HUES64 (cell line): ENCODE measurements at regions not wholly inside any gene's neighbourhood (a gene's known extent, or its start where the extent isn't known, plus 50 kb on each side); places are given as distances from the start of the nearest gene placed in this dataset.
"Not testable (repeated sequence)": the region's sequence is repeated elsewhere in the genome, so short reads cannot be mapped to it uniquely, and the experiment has no call there.

Experiments used
- H3K27ac ChIP-seq: 2 replicates; pipeline ENCODE4 v1.7.0; 2013; ENCODE audit warnings: low read depth, low read length, inconsistent platforms
- H3K27me3 ChIP-seq: 2 replicates; pipeline ENCODE4 v1.6.1; 2013; ENCODE audit warnings: mild to moderate bottlenecking, low read length; ENCODE audit not compliant: insufficient read depth
- H3K36me3 ChIP-seq: 2 replicates; pipeline ENCODE4 v1.6.1; 2013; ENCODE audit warnings: mild to moderate bottlenecking, low read length; ENCODE audit not compliant: insufficient read depth
- H3K4me1 ChIP-seq: 2 replicates; pipeline ENCODE4 v1.6.1; 2013; ENCODE audit warnings: mild to moderate bottlenecking, low read length, moderate library complexity; ENCODE audit not compliant: insufficient read depth
- H3K4me3 ChIP-seq: 2 replicates; pipeline ENCODE4 v1.5.1; 2013; ENCODE audit warnings: mild to moderate bottlenecking, low read length, moderate library complexity
- H3K9ac ChIP-seq: 2 replicates; pipeline ENCODE4 v1.6.1; 2013; ENCODE audit warnings: mild to moderate bottlenecking, low read depth, low read length
- H3K9me3 ChIP-seq: 2 replicates; pipeline ENCODE4 v1.6.1; 2013; ENCODE audit warnings: low read depth, low read length; ENCODE audit not compliant: insufficient read depth
- WGBS: fragments of 150-250, 120-280 bp; methylation state at CpG from one replicate; pipeline ENCODE4 v1.1.7; 2013; ENCODE audit warnings: missing lambda C conversion rate; 5-methylcytosine and 5-hydroxymethylcytosine counted together

GRCh38 chr22:35186492-35186891 is 70.8 kb upstream of the HMGXB4 start:
- no peaks in the 10 kb centered on the region for H3K27me3 ChIP-seq
- whole genome bisulfite sequencing = 80% methylated on average over 1 of the region's 1 CpG
- no peak overlapping the region for H3K9ac ChIP-seq
- H3K4me3 ChIP-seq = no peak overlapping the region
- no peak overlapping the region for H3K27ac ChIP-seq
- no peaks in the 10 kb centered on the region for H3K36me3 ChIP-seq
- H3K9me3 ChIP-seq = peaks cover 18% of the 10 kb centered on the region; the same call in 1 of the 2 replicates
- H3K4me1 ChIP-seq = no peaks in the 10 kb centered on the region

DNA sequence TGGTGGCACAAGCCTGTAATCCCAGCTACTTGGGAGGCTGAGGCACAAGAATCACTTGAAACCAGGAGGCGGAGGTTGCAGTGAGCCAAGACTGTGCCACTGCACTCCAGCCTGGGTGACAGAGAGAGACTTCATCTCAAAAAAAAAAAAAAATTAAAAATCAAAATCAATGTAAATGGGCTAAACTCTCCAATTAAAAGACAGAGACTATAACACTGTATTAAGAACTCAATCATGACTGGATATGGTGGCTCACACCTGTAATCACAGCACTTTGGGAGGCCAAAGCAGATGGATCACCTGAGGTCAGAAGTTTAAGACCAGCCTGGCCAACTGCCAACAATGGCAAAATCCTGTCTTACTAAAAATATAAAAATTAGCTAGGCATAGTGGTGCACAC is 68.4 kb upstream of the HMGXB4 start:
- H3K4me1 ChIP-seq, H3K27ac ChIP-seq, H3K36me3 ChIP-seq, H3K9ac ChIP-seq, H3K4me3 ChIP-seq, H3K27me3 ChIP-seq: not testable (repeated sequence)
- WGBS = 94% methylated on average over 1 of the region's 1 CpG
- peaks cover 14% of the 10 kb centered on the region; the same call in 1 of the 2 replicates for H3K9me3 ChIP-seq

GRCh38 chr22:35189559-35189958 is 67.7 kb upstream of the HMGXB4 start:
- H3K9ac ChIP-seq = no peak overlapping the region
- H3K4me1 ChIP-seq = no peaks in the 10 kb centered on the region
- peaks cover 11% of the 10 kb centered on the region; the same call in 1 of the 2 replicates for H3K9me3 ChIP-seq
- no peak overlapping the region for H3K27ac ChIP-seq
- no peak overlapping the region for H3K4me3 ChIP-seq
- H3K36me3 ChIP-seq = no peaks in the 10 kb centered on the region
- no peaks in the 10 kb centered on the region for H3K27me3 ChIP-seq

GRCh38 chr22:35191412-35191811 is 65.9 kb upstream of the HMGXB4 start:
- H3K9me3 ChIP-seq = peaks cover 11% of the 10 kb centered on the region; the same call in 1 of the 2 replicates
- no peak overlapping the region for H3K27ac ChIP-seq
- no peaks in the 10 kb centered on the region for H3K4me1 ChIP-seq
- WGBS = 91% methylated on average over 2 of the region's 2 CpGs
- H3K9ac ChIP-seq = no peak overlapping the region
- no peaks in the 10 kb centered on the region for H3K27me3 ChIP-seq
- H3K36me3 ChIP-seq = no peaks in the 10 kb centered on the region
- no peak overlapping the region for H3K4me3 ChIP-seq

- no peak overlapping the region for H3K4me3 ChIP-seq
- no peak overlapping the region for H3K9ac ChIP-seq
- H3K27me3 ChIP-seq = no peaks in the 10 kb centered on the region
- H3K27ac ChIP-seq = no peak overlapping the region
- H3K36me3 ChIP-seq = no peaks in the 10 kb centered on the region
- H3K9me3 ChIP-seq = peaks cover 11% of the 10 kb centered on the region; the same call in 1 of the 2 replicates
- no peaks in the 10 kb centered on the region for H3K4me1 ChIP-seq
- 90% methylated on average over 8 of the region's 8 CpGs for WGBS
Measured at GRCh38 chr22:35192129-35192918, 65.0 kb upstream of the HMGXB4 start.

DNA sequence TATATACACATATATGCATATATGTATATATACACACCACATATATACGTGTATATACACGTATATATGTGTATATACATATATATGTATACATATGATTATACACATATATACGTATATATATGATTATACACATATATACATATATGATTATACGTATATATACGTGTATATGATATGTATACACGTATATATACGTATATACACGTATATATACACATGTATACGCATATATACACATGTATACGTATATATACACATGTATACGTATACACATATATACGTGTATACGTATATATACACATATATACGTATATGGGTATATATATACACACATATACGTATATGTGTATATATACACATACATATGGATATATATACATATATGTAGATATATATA is 62.1 kb upstream of the HMGXB4 start:
- Histone ChIP-seq H3K9me3 (no peaks in the 10 kb centered on the region), H3K27ac (no peak overlapping the region), H3K4me3 (no peak overlapping the region), H3K4me1 (0 out of 2 replicates have a peak, but pooled peaks cover 3% of the 10 kb centered on the region), H3K9ac (no peak overlapping the region), H3K27me3 (no peaks in the 10 kb centered on the region), H3K36me3 (no peaks in the 10 kb centered on the region)
- no CpG with 5 or more reads among the region's 15 CpGs for WGBS

- 97% methylated on average over 4 of the region's 4 CpGs for WGBS
- H3K27me3 ChIP-seq = no peaks in the 10 kb centered on the region
- no peak overlapping the region for H3K4me3 ChIP-seq
- no peak overlapping the region for H3K9ac ChIP-seq
- no peaks in the 10 kb centered on the region for H3K9me3 ChIP-seq
- 0 out of 2 replicates have a peak, but pooled peaks cover 3% of the 10 kb centered on the region for H3K4me1 ChIP-seq
- H3K36me3 ChIP-seq = no peaks in the 10 kb centered on the region
- H3K27ac ChIP-seq = no peak overlapping the region
Measured at GRCh38 chr22:35195821-35196220, 61.5 kb upstream of the HMGXB4 start.

DNA sequence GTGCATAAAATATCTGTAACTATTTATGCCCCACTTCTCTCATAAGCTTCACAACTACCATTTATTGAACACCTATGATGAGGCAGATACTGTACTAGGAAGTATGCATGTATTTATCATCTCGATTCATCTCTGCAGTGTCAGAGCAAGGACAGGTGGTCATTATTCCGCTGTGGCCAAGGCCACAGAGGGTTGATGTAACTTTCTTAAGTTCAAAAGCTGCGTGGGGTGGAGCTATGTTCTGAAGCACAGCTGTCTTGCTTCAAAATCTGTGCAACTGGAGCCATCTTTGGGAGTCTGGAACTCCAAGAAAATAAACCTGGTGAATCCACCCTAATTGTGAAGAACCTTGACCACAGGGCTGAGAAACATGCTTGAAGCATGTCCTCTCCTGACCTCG is 60.2 kb upstream of the HMGXB4 start:
- H3K9me3 ChIP-seq = no peaks in the 10 kb centered on the region
- no peak overlapping the region for H3K4me3 ChIP-seq
- H3K27ac ChIP-seq = no peak overlapping the region
- no peak overlapping the region for H3K9ac ChIP-seq
- H3K27me3 ChIP-seq = no peaks in the 10 kb centered on the region
- H3K36me3 ChIP-seq = no peaks in the 10 kb centered on the region
- 89% methylated on average over 4 of the region's 4 CpGs for WGBS
- 0 out of 2 replicates have a peak, but pooled peaks cover 3% of the 10 kb centered on the region for H3K4me1 ChIP-seq

- H3K9ac ChIP-seq = no peak overlapping the region
- 68% methylated on average over 3 of the region's 3 CpGs for WGBS
- no peaks in the 10 kb centered on the region for H3K9me3 ChIP-seq
- H3K4me3 ChIP-seq = no peak overlapping the region
- 0 out of 2 replicates have a peak, but pooled peaks cover 3% of the 10 kb centered on the region for H3K4me1 ChIP-seq
- no peaks in the 10 kb centered on the region for H3K36me3 ChIP-seq
- H3K27ac ChIP-seq = no peak overlapping the region
- H3K27me3 ChIP-seq = no peaks in the 10 kb centered on the region
Measured at GRCh38 chr22:35197886-35198285, 59.4 kb upstream of the HMGXB4 start.

GRCh38 chr22:35198738-35199137 is 58.6 kb upstream of the HMGXB4 start:
- H3K27ac ChIP-seq = no peak overlapping the region
- H3K9ac ChIP-seq = no peak overlapping the region
- no peaks in the 10 kb centered on the region for H3K9me3 ChIP-seq
- H3K4me1 ChIP-seq = 0 out of 2 replicates have a peak, but pooled peaks cover 3% of the 10 kb centered on the region
- WGBS = 90% methylated on average over 4 of the region's 4 CpGs
- no peaks in the 10 kb centered on the region for H3K36me3 ChIP-seq
- H3K4me3 ChIP-seq = no peak overlapping the region
- H3K27me3 ChIP-seq = no peaks in the 10 kb centered on the region

DNA sequence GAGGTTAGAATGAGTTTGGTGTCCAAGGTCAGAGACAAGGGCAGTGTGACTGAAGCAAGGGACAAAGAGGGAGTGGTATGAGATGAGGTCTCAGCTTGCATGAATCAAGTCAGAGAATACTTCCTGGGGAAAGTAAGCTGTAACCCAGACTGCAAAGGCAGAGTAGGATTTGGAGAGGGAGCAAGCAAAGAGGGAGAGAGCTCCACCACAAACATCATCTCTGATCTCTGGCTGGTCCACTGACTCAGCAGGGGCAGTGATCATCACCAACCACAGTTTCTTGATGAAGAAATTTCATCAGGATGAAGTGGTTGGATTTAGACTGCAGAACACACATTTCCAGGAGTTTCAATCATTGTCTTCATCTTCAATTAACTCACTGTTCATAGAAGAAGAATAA is 54.9 kb upstream of the HMGXB4 start:
- no peaks in the 10 kb centered on the region for H3K36me3 ChIP-seq
- H3K27me3 ChIP-seq = no peaks in the 10 kb centered on the region
- no peaks in the 10 kb centered on the region for H3K9me3 ChIP-seq
- H3K4me3 ChIP-seq = no peak overlapping the region
- peaks cover 7% of the 10 kb centered on the region; the same call in 1 of the 2 replicates for H3K4me1 ChIP-seq
- no peak overlapping the region for H3K27ac ChIP-seq
- H3K9ac ChIP-seq = no peak overlapping the region
